Activated CD8-positive, alpha-beta T cell treated with anti-CD3 and anti-CD28 coated beads for 36 hours (primary cell): ENCODE measurements at regions not wholly inside any gene's neighbourhood (a gene's known extent, or its start where the extent isn't known, plus 50 kb on each side); places are given as distances from the start of the nearest gene placed in this dataset.

Experiments used
- ATAC-seq: fragments of 200-7000 bp; cut with Tn5 transposase; one replicate; pipeline ENCODE4 v1.10.0; 2021; ENCODE audit warnings: mild to moderate bottlenecking, moderate library complexity
- CTCF ChIA-PET: fragments of 350-600 bp; sonication (Branson Sonifier 250); formaldehyde crosslinking; loops from one replicate; lab custom pipeline; 2021; ENCODE audit warnings: antibody characterized with exemption; lab: Charles Lee
- POLR2A ChIA-PET: fragments of 350-600 bp; sonication (Branson Sonifier 250); formaldehyde crosslinking; loops from one replicate; lab custom pipeline; 2021; ENCODE audit warnings: antibody characterized with exemption; lab: Charles Lee
- DNase-seq: peaks from one replicate; pipeline ENCODE4 v3.0.0-alpha.2; 2020
- H3K27ac Mint-ChIP-seq: one replicate; pipeline ENCODE4 v1.8.0; 2021; ENCODE audit warnings: mild to moderate bottlenecking, mixed read lengths
- H3K27me3 Mint-ChIP-seq: one replicate; pipeline ENCODE4 v1.8.0; 2021; ENCODE audit warnings: mixed read lengths
- H3K36me3 Mint-ChIP-seq: one replicate; pipeline ENCODE4 v1.8.0; 2021; ENCODE audit warnings: low read depth, mixed read lengths
- H3K4me1 Mint-ChIP-seq: one replicate; pipeline ENCODE4 v1.8.0; 2021; ENCODE audit warnings: low read depth, mixed read lengths
- H3K4me3 Mint-ChIP-seq: one replicate; pipeline ENCODE4 v1.8.0; 2021; ENCODE audit warnings: mild to moderate bottlenecking, moderate library complexity, mixed read lengths
- H3K9me3 Mint-ChIP-seq: one replicate; pipeline ENCODE4 v1.8.0; 2021; ENCODE audit warnings: mixed read lengths
- CTCF ChIP-seq: fragments of 200-600 bp; IDR thresholded peaks from one replicate; pipeline ENCODE4 v1.8.0; 2022; ENCODE audit warnings: antibody characterized with exemption, mild to moderate bottlenecking
- intact Hi-C: fragments of 100-400 bp; cut with micrococcal nuclease; formaldehyde crosslinking; loops from one replicate; pipeline ENCODE4 v1.10.0; 2022

GRCh38 chr18:39721712-39722111 lies 2156.1 kb upstream of the CELF4 start:
- H3K27ac Mint-ChIP-seq: no peak overlapping the region
- CTCF ChIA-PET: no interaction called here
- no peaks in the 10 kb centered on the region for H3K4me1 Mint-ChIP-seq
- DNase-seq (no peak), ATAC-seq (no peak)
- H3K36me3 Mint-ChIP-seq: no peaks in the 10 kb centered on the region
- POLR2A ChIA-PET: no interaction called here
- no peaks in the 10 kb centered on the region for H3K9me3 Mint-ChIP-seq
- no peaks in the 10 kb centered on the region for H3K27me3 Mint-ChIP-seq
- intact Hi-C loops: no loop called here
- no peak for TF ChIP-seq CTCF
- H3K4me3 Mint-ChIP-seq: no peak overlapping the region

- intact Hi-C loops: no loop called here
- ChIA-PET CTCF (no interaction called here), POLR2A (no interaction called here)
These were observed 2148.4 kb upstream of the CELF4 start for GRCh38 chr18:39713961-39714360.

GRCh38 chr18:39711701-39712100 lies 2146.1 kb upstream of the CELF4 start:
- DNase-seq (no peak), ATAC-seq (no peak)
- Mint-ChIP-seq H3K9me3 (peaks cover 8% of the 10 kb centered on the region), H3K4me3 (no peak overlapping the region), H3K27ac (no peak overlapping the region), H3K4me1 (no peaks in the 10 kb centered on the region), H3K27me3 (no peaks in the 10 kb centered on the region), H3K36me3 (no peaks in the 10 kb centered on the region)
- intact Hi-C loops: no loop called here
- TF ChIP-seq CTCF: no peak
- ChIA-PET POLR2A (no interaction called here), CTCF (interaction anchor here (0.7 kb wide), 1 partner anchor 34 kb away, joined by 3 read pairs; no protein-coding TSS in a partner anchor)

More at GRCh38 chr18:39713961-39714360, 2148.4 kb upstream of the CELF4 start:
- Mint-ChIP-seq H3K4me1 (no peaks in the 10 kb centered on the region), H3K27ac (no peak overlapping the region), H3K36me3 (no peaks in the 10 kb centered on the region), H3K27me3 (no peaks in the 10 kb centered on the region), H3K4me3 (no peak overlapping the region), H3K9me3 (peaks cover 6% of the 10 kb centered on the region)
- ATAC-seq (no peak), DNase-seq (no peak)
- no peak for TF ChIP-seq CTCF

GRCh38 chr18:39705362-39705761 lies 2139.8 kb upstream of the CELF4 start:
- DNase-seq (no peak), ATAC-seq (no peak)
- POLR2A ChIA-PET: no interaction called here
- intact Hi-C loops: no loop called here
- Mint-ChIP-seq H3K4me1 (no peaks in the 10 kb centered on the region), H3K27ac (no peak overlapping the region), H3K27me3 (no peaks in the 10 kb centered on the region), H3K36me3 (no peaks in the 10 kb centered on the region), H3K4me3 (no peak overlapping the region), H3K9me3 (peaks cover 5% of the 10 kb centered on the region)
- TF ChIP-seq CTCF: no peak
- CTCF ChIA-PET: no interaction called here

GRCh38 chr18:39702888-39703287 lies 2137.3 kb upstream of the CELF4 start:
- H3K27me3 Mint-ChIP-seq: no peaks in the 10 kb centered on the region
- no peak for TF ChIP-seq CTCF
- no peak for ATAC-seq
- H3K4me3 Mint-ChIP-seq: no peak overlapping the region
- no peak overlapping the region for H3K27ac Mint-ChIP-seq
- ChIA-PET CTCF (no interaction called here), POLR2A (no interaction called here)
- intact Hi-C loops: no loop called here
- peaks cover 2% of the 10 kb centered on the region for H3K9me3 Mint-ChIP-seq
- no peaks in the 10 kb centered on the region for H3K4me1 Mint-ChIP-seq
- no peak for DNase-seq
- no peaks in the 10 kb centered on the region for H3K36me3 Mint-ChIP-seq
